Spinal cord (tissue), 9 donors: ENCODE measurements at regions not wholly inside any gene's neighbourhood (a gene's known extent, or its start where the extent isn't known, plus 50 kb on each side); places are given as distances from the start of the nearest gene placed in this dataset.
"Not testable (repeated sequence)": the region's sequence is repeated elsewhere in the genome, so short reads cannot be mapped to it uniquely, and the experiment has no call there.

Experiments
- DNase-seq, 6 donors: peaks; one replicate each; pipeline versions ENCODE4 v3.0.0 to v3.0.0-alpha.2; 2013 to 2015; ENCODE audit warnings: low spot score in 6 of 6, low read depth in 4 of 6
- H3K27ac ChIP-seq: one replicate; pipeline ENCODE4 v1.5.1; 2013; ENCODE audit warnings: low read depth, low read length, control low read depth
- H3K27me3 ChIP-seq: one replicate; pipeline ENCODE4 v1.6.1; 2013; ENCODE audit warnings: low read length; ENCODE audit not compliant: control insufficient read depth, insufficient read depth
- H3K36me3 ChIP-seq: one replicate; pipeline ENCODE4 v1.6.1; 2013; ENCODE audit warnings: low read length; ENCODE audit not compliant: control insufficient read depth, insufficient read depth
- H3K4me1 ChIP-seq: one replicate; pipeline ENCODE4 v1.6.1; 2013; ENCODE audit warnings: low read length; ENCODE audit not compliant: control insufficient read depth, insufficient read depth
- H3K4me3 ChIP-seq: one replicate; pipeline ENCODE4 v1.5.1; 2013; ENCODE audit warnings: low read depth, low read length, control low read depth
- H3K9me3 ChIP-seq: one replicate; pipeline ENCODE4 v1.6.1; 2013; ENCODE audit warnings: low read length; ENCODE audit not compliant: control insufficient read depth, insufficient read depth
- WGBS: methylation state at CpG from one replicate; pipeline ENCODE4 v1.1.5; 2013; ENCODE audit warnings: missing lambda C conversion rate; ENCODE audit not compliant: insufficient coverage; 5-methylcytosine and 5-hydroxymethylcytosine counted together
- donor health status: healthy.

- WGBS, result 75% methylated on average over 9 of the region's 9 CpGs
These were observed 99.1 kb upstream of the IGLL5 start for GRCh38 chr22:22788460-22789037.

GRCh38 chr22:22789233-22789921 lies 98.2 kb upstream of the IGLL5 start:
- H3K36me3 ChIP-seq, result no peaks in the 10 kb centered on the region
- 100% methylated on average over 1 of the region's 2 CpGs for WGBS
- no peaks in the 10 kb centered on the region for H3K9me3 ChIP-seq
- DNase-seq, result no peak
- H3K4me1 ChIP-seq, result no peaks in the 10 kb centered on the region
- H3K27me3 ChIP-seq, result peaks cover 2% of the 10 kb centered on the region
- no peak overlapping the region for H3K27ac ChIP-seq
- H3K4me3 ChIP-seq, result no peak overlapping the region

More at GRCh38 chr22:22788460-22789037, 99.1 kb upstream of the IGLL5 start:
- DNase-seq, result no peak
- Histone ChIP-seq H3K27ac (no peak overlapping the region), H3K27me3 (peaks cover 2% of the 10 kb centered on the region), H3K36me3 (no peaks in the 10 kb centered on the region), H3K9me3 (no peaks in the 10 kb centered on the region), H3K4me1 (no peaks in the 10 kb centered on the region), H3K4me3 (no peak overlapping the region)

GRCh38 chr22:22789922-22790845 lies 97.4 kb upstream of the IGLL5 start:
- WGBS, result 92% methylated on average over 5 of the region's 6 CpGs
- no peaks in the 10 kb centered on the region for H3K9me3 ChIP-seq

GRCh38 chr22:22791438-22792181 lies 96.0 kb upstream of the IGLL5 start:
- Histone ChIP-seq H3K4me3 (no peak overlapping the region), H3K4me1 (no peaks in the 10 kb centered on the region), H3K27me3 (peaks cover 2% of the 10 kb centered on the region), H3K27ac (no peak overlapping the region), H3K9me3 (no peaks in the 10 kb centered on the region), H3K36me3 (no peaks in the 10 kb centered on the region)
- no peak for DNase-seq
- 81% methylated on average over 5 of the region's 10 CpGs for WGBS

More at GRCh38 chr22:22789922-22790845, 97.4 kb upstream of the IGLL5 start:
- peaks cover 2% of the 10 kb centered on the region for H3K27me3 ChIP-seq
- no peak overlapping the region for H3K27ac ChIP-seq
- no peaks in the 10 kb centered on the region for H3K36me3 ChIP-seq
- no peak overlapping the region for H3K4me3 ChIP-seq
- DNase-seq, result no peak
- H3K4me1 ChIP-seq, result no peaks in the 10 kb centered on the region

- not testable (repeated sequence) for H3K36me3 ChIP-seq, H3K4me1 ChIP-seq, DNase-seq, H3K4me3 ChIP-seq, H3K27ac ChIP-seq, H3K27me3 ChIP-seq, H3K9me3 ChIP-seq
- 65% methylated on average over 2 of the region's 4 CpGs for WGBS
These were observed 95.3 kb upstream of the IGLL5 start for GRCh38 chr22:22792205-22792786.

- not testable (repeated sequence) for H3K27me3 ChIP-seq, H3K4me3 ChIP-seq, H3K4me1 ChIP-seq, H3K27ac ChIP-seq, H3K9me3 ChIP-seq, H3K36me3 ChIP-seq, DNase-seq
- WGBS, result 100% methylated on average over 1 of the region's 2 CpGs
These were observed 92.0 kb upstream of the IGLL5 start for GRCh38 chr22:22795639-22796038.

GRCh38 chr22:22796724-22797123 lies 90.9 kb upstream of the IGLL5 start:
- no peak for DNase-seq
- Histone ChIP-seq H3K27me3 (peaks cover 2% of the 10 kb centered on the region), H3K9me3 (no peaks in the 10 kb centered on the region), H3K27ac (no peak overlapping the region), H3K4me1 (peaks cover 3% of the 10 kb centered on the region), H3K36me3 (no peaks in the 10 kb centered on the region), H3K4me3 (no peak overlapping the region)
- 94% methylated on average over 1 of the region's 2 CpGs for WGBS

GRCh38 chr22:22798232-22798616 lies 89.4 kb upstream of the IGLL5 start:
- Histone ChIP-seq H3K9me3 (no peaks in the 10 kb centered on the region), H3K36me3 (no peaks in the 10 kb centered on the region), H3K27me3 (peaks cover 2% of the 10 kb centered on the region), H3K4me3 (no peak overlapping the region), H3K4me1 (peaks cover 3% of the 10 kb centered on the region), H3K27ac (no peak overlapping the region)
- DNase-seq, result no peak
- no CpG with 5 or more reads among the region's 3 CpGs for WGBS

- peaks cover 2% of the 10 kb centered on the region for H3K27me3 ChIP-seq
- DNase-seq, result no peak
- no peaks in the 10 kb centered on the region for H3K36me3 ChIP-seq
- no peaks in the 10 kb centered on the region for H3K9me3 ChIP-seq
- peaks cover 3% of the 10 kb centered on the region for H3K4me1 ChIP-seq
- no CpG with 5 or more reads among the region's 1 CpG for WGBS
- no peak overlapping the region for H3K27ac ChIP-seq
- H3K4me3 ChIP-seq, result no peak overlapping the region
These were observed 88.9 kb upstream of the IGLL5 start for GRCh38 chr22:22798716-22799115.
